ENCODE measurements at regions not wholly inside any gene's neighbourhood (a gene's known extent, or its start where the extent isn't known, plus 50 kb on each side); places are given as distances from the start of the nearest gene placed in this dataset.
"Not testable (repeated sequence)": the region's sequence is repeated elsewhere in the genome, so short reads cannot be mapped to it uniquely, and the experiment has no call there.

DNA sequence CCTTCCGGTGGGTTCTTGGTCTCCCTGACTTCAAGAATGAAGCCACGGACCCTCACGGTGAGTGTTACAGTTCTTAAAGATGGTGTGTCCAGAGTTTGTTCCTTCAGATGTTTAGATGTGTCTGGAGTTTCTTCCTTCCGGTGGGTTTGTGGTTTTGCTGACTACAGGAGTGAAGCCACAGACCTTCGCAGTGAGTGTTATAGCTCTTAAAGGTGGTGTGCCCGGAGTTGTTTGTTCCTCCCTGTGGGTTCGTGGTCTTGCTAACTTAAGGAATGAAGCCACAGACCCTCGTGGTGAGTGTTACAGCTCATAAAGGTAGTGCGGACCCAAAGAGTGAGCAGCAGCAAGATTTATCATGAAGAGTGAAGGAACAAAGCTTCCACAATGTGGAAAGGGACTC lies 87.1 kb upstream of the BASP1 start:
- DNase-seq, result not testable (repeated sequence)

DNA sequence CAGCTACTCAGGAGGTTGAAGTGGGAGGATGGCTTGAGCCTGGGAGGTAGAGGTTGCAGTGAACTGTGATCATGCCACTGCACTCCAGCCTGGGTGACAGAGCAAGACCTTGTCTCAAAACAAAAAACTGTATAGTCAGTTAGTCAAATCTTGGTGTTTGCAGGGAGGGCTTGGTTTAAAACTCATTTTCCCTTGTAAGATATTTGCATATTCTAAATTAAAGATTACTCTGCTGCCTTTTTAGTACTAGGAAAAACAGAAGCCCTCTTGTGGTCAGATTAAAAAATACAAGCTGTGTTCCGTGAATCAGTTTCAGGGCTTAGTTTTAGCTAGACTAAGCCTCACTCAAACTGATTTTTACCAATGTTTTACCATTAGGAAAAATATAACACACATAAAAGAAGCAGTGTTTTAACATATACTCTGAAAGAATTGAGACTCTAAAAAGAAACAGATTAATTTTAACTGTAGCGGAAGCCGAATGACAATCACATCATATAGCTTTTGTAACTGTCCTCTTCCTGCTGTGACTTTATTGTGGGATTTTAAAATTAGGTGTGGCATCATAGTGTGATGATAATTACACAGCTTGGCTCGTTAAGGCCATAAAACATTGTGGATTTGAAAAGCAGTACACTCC lies 84.9 kb upstream of the BASP1 start:
- no peak for DNase-seq

DNA sequence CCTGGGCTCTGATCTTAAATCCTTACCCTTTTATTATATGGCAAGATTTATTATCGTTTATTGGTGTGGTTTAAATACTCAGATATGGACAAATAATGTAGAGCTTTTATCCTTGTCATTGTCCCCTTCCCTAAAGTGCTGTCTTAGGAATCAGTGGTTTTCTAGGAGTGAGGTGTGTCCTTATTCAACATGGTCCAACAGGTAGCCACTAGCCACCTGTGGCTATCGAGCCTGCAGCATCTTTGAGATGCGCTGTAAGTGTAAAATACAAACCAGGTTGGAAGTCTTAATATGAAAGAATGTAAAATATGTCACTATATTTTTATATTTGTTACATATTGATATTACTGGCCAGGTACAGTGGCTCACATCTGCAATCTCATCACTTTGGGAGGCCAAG lies 82.4 kb upstream of the BASP1 start:
- no peak for DNase-seq

DNA sequence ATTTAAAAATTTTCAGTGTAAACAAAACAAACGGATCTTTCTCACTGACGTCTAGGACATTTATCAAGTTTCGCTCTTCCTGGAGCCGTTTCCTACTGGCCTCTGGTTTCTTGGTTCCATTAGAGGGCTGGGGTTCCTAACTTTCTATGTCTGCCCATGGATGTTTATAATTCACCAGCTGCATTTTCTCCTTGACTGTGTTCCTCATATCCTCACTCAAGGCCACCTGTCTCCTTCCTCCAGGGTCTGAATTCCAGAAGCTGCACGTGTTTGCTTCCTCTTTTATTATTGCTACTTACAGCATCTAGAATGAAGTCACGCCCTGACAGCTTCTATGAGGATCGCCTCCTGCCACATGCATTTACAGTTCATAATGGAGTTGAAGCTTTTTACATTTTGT lies 74.1 kb upstream of the BASP1 start:
- no peak for DNase-seq

DNA sequence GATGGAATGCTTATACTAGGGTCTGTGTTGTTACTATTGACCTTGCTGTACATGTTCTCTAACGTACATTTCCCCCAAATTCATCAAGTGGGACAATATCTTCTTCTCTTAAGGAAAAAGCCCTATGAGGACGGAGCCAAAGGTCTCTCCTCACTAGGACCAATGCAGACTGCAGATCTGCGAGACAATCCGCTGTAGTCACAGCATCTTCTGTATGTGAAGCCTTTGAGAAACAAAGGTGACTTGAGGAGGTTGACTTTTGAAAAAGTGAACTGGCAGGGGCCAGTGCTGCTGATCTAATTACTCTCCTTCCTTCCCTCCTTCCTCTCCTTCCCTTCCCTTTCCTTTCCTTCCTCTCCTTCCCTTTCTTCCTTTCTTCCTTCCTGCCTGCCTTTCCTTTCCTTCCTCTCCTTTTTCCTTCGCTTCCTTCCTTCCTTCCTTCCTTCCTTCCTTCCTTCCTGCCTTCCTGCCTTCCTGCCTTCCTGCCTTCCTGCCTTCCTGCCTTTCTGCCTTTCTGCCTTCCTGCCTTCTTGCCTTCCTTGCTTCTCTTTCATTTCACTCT lies 71.1 kb upstream of the BASP1 start:
- no peak for DNase-seq

DNA sequence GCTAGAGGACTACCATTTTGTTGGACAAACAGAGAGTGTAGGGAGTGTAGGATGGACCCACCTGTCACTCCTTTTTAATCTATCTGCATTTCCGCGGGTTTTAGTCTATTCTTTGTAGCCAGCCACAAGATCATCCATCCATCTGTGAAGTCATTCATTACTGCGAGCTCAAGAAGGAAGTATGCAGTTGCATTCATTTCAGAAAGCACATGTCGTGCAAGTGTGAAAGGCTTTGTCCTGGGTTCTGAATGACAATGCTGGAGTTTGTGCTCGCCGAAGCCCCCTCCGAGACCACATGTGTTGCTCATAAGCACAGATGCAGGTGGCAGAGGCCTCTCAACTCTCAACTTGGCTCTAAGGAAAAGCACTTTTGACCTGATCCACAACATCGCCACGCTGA lies 70.3 kb upstream of the BASP1 start:
- DNase-seq, result no peak

DNA sequence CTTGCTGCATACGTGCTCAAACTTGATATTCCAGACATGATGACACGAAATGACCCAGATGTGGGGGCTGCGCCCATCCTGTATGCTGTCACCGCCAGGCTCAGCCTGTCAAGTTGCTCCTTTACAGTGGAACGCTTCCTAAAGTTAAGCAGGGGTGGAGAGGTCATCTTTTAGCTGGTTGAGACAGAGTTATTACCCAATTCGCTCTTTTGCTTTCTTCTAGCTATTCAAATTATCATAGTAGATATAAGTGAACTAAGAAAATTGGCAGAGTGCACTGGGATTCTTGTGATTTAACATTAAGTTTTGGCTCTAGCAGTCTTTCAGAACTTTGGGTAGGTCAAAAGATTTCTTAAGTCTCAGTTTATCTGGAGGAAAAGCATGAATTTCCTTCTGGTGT lies 69.8 kb upstream of the BASP1 start:
- DNase-seq, result no peak

DNA sequence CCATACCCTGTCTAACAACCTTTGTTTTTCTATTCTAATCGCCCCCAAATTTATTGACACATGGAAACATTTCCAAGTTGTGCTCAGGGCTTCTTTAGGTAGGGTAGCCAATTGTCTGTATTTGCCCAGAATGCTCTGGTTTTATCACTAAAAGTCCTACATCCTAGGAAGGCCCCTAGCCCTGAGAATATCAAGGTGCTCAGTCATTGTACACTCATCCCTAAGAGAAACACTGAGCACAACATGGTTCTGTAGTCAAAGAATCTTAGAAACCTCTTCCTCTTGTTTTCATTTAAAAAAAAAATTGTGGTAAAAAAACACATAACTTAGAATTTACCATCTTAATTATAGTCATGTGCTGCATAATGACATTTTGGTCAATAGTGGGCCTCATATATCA lies 69.0 kb upstream of the BASP1 start:
- no peak for DNase-seq

DNA sequence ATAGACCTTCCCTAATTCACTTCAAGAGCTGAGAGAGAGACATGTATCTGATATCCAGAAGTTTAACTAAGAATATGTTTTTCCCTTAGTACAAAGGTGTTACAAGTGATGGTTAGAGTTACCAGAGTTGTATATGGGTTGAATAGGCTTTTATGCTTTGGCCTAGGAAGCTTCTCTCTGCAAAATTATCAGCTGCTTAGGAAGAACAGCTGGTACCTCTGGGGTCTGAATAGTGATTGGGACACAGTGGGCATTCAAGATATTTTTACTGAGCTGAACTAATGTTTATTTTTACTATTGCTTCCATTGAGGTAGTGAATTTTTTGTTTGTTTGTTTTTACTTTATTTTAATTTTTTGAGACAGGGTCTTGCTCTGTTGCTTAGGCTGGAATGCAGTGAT lies 67.6 kb upstream of the BASP1 start:
- no peak for DNase-seq

DNA sequence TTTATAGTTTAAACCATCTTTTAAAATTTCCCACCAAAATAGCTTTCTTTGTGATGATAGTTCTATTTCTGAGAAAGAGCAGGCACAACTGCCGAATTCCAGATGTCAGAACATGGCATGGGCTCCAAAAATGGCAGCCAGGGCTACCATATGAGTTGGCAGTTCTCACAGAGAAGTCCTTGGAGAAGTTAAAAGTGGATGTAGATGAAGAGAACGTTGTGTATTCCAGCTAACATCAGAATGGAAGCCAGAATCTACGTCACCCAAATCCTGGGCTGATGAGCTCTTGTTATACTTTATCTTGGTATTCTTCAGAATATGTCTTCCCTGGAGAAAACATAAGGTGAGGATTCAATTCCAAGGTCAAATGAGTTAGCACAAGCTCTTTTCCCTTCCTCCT lies 66.9 kb upstream of the BASP1 start:
- DNase-seq, result no peak

DNA sequence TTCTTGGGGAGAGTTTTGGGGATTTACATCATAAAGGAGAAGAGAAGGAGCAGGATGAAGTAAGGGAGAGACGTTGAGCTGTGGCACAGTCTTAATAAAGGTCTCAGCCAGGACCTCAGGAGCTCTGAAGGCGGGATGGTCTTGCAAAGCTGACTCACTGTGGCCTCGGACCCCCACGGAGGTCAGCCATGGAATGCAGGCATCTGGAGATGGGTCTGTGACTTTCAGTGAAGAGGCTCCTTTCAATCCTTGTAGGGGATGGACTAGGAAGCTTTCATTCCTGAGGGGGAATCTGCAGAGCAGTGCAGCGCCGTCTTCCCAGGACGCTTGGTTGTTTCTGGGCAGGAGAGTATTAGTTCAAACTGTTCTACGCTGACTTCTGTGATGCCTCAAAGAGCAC lies 65.7 kb upstream of the BASP1 start:
- no peak for DNase-seq

DNA sequence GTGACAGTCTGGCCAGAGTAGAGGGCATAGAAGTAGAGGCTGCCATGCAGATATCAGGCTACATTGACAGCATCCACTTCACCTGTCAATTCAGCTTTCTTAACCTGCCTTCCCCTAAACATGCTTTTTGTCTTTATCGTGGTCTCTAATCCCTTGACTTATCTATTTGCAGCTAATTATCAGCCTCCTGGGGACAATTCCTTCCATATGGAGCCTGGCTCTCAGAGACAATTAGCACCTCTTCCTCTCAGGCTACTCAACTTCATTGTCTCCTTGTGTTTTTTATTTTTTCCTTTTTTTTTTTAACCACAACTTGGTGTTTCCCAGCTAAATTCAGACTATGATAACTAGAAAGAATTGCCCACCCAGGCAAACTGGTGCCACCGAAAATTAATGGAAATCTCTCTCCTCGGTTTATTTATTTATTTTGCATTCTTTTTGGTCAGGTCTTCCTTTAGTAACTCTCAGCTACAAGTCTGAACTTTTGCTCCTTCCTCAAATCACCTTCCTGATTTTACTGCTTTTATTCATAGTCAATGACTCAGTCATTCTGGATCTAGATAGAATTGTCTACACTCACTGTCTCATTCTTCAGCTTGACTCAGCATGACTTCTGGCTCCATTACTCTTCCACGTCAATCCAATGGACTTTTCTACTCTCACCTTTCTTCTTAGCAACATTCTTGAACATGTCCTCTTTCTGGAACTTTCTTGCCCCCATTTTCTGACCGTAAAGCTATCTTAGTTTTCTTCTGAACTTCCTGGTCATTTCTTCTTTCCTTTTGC lies 63.0 kb upstream of the BASP1 start:
- DNase-seq, result no peak

DNA sequence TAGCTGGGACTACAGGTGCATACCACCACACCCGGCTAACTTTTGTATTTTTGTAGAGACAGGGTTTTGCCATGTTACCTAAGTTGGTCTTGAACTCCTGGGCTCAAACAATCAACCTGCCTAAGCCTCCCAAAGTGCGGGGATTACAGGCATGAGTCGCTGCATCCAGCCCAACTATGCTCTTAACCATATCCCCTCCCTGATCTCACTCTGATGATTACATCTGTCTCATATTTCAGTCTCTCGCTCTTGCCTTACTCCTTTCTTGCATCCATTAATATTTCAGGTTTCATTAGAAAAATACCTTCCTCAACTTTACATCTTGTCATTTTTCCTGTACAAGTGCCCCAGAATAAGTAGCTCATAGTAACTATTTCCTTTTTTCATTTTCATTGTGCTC lies 61.0 kb upstream of the BASP1 start:
- no peak for DNase-seq

DNA sequence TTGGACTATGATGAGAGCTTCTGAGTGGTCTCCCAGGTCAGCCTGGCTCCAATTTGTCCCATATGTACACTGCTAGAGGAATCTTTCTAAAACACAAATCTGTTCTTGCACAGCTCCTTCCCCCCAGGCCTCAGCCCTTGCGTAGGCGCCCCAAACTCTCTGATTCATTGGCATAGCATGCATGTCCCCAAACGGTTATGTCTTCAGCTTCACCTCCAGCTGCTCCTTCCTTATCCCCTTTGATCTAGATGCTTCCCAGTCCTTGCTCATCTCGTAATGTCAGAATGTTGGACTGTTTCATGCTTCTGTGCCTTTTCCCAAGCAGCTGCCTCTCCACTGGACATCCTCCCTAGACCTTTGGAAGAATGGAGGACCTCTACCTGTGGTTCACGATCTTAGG lies 60.1 kb upstream of the BASP1 start:
- no peak for DNase-seq

DNA sequence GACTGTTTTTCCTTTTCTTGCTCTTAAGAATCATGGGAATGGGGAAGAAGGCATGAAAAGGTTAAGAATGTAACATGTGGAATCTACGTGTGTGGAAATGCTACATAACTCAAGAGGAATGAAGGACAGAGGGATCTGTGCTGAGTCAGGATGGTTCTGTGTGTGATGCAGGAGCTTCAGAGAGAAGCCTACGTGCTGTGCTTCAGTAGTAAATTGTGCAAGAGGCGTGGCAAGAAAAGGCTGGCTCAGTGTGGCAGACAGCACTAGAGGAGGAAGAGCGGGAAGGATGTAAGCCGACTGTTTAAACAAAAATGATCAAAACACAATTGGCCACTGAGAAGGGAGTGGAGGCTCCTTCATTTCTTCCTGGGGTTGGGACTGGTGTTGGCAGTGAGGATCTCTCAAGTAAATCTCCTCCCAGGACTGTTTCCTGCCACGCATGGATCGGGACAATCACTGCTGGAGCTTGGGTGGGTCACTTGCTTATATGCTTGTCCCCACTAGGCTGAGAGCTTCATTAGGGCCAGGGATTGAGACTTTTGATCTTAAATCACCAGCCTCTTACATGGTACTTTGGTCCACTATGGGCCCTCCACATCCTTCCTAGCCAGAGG lies 59.4 kb upstream of the BASP1 start:
- DNase-seq, result no peak

DNA sequence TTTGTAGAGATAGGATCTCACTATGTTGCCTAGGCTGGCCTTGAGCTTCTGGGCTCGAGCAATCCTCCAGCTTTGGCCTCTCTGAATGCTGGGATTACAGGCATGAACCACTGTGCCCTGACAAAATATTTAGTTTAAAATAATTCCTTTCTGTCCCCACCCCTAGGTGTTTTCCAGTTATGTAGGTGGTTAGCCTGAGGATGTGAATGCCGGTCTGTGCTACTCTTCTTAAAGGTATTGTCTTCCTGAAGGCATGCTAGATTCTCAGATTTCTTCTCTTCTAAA lies 56.7 kb upstream of the BASP1 start:
- no peak for DNase-seq

DNA sequence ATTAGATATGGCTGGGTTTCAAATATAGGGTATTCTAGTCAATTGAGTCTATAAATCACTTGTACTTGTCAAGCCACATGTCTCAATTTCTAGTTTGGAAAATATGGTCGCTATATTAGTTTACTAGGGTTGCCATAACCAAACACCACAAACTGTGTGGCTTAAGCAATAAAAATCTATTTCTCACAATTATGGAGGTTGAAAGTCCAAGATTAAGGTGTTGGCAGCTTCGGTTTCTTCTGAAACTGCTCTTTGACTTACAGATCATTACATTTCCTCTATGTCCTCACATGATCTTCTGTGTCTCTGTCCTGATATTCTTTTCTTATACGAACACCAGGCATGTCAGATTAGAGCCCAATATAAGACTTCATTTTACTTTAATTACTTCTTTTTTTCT lies 55.8 kb upstream of the BASP1 start:
- DNase-seq, result no peak

DNA sequence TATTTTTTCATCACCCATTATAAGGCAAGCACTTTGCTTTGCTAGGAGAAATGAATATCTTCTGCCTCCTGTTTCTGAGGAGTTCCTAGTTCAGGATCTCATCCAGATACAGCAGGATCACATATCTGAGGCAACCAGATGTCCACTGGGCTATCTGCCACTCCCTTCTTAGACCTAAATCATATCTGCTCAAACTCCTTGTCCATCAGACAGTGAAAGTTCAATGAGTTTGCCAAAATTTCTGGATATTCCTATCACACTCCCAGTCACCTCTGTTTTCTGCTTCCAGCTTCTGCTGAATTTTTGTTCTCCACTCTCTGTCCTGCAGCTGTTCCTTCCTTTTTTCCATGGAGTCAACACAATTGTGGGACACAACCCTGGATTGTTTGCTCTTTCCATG lies 54.2 kb upstream of the BASP1 start:
- DNase-seq, result no peak

DNA sequence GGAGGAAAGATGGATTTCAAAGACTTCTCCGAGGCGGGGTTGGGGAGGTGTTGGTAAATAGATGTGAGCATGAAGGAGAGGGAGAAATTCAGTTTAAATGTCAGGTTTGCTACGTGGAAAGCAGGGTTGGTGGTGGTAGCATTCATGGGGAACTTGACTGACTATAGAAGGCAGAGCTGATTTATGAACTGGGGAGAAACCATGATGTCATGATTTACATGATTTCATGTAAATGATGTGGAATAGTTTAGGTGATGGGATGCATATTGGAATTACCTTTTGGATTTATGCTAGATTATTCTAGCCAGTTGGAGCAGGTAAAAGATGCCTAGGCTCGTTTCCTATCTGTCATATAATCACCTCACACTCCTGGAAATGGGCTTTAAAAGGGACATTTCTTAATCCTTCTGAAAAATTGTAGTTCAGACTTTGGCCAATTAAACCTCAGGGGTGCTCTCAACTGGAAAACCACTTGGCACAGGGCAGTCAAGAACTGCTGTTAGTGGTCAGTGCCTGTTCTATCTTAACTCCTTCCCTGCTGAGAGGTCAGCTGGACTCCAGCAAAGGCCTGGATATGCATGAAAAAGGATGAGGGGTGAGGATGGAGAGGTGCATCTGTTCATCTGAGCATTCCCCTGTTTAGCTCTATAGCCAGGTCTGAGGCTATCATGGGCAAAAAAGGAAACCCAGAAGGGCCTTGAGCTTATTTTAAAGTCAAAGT lies 50.1 kb upstream of the BASP1 start:
- no peak for DNase-seq

Measured in NCI-H187 (cell line).